HG02943 (cell line): ENCODE measurements at regions not wholly inside any gene's neighbourhood (a gene's known extent, or its start where the extent isn't known, plus 50 kb on each side); places are given as distances from the start of the nearest gene placed in this dataset.
A peak's percentile ranks its signal among the peaks of the same experiment; 100 is the strongest.

Experiments
- ATAC-seq: cut with Tn5 transposase; IDR thresholded peaks from one replicate; pipeline ENCODE4 v1.9.1; 2021; ENCODE audit warnings: mild to moderate bottlenecking, low read depth, moderate library complexity; ENCODE audit not compliant: unreplicated experiment

- ATAC-seq, result no peak
These were observed 149.1 kb upstream of the MGAT5 start for GRCh38 chr2:134104754-134105153.

- ATAC-seq, result no peak
These were observed 146.5 kb upstream of the MGAT5 start for GRCh38 chr2:134107402-134107801.

GRCh38 chr2:134108113-134108512 is 145.8 kb upstream of the MGAT5 start:
- no peak for ATAC-seq

- ATAC-seq, result no peak
These were observed 144.6 kb upstream of the MGAT5 start for GRCh38 chr2:134109246-134109645.

- ATAC-seq, result no peak
These were observed 144.1 kb upstream of the MGAT5 start for GRCh38 chr2:134109725-134110124.

- ATAC-seq, result no peak
These were observed 143.3 kb upstream of the MGAT5 start for GRCh38 chr2:134110532-134110931.

GRCh38 chr2:134117676-134118075 is 136.2 kb upstream of the MGAT5 start:
- no peak for ATAC-seq

- ATAC-seq, result peak; percentile 40
These were observed 135.4 kb upstream of the MGAT5 start for GRCh38 chr2:134118279-134119116.

GRCh38 chr2:134119117-134119712 is 134.7 kb upstream of the MGAT5 start:
- ATAC-seq, result peak; percentile 11

- peak; percentile 60 for ATAC-seq
These were observed 134.0 kb upstream of the MGAT5 start for GRCh38 chr2:134119713-134120405.

- ATAC-seq, result no peak
These were observed 133.5 kb upstream of the MGAT5 start for GRCh38 chr2:134120406-134120732.

GRCh38 chr2:134120733-134121630 is 132.9 kb upstream of the MGAT5 start:
- ATAC-seq, result peak; percentile 39

- ATAC-seq, result no peak
These were observed 131.3 kb upstream of the MGAT5 start for GRCh38 chr2:134122610-134123009.

GRCh38 chr2:134123332-134123731 is 130.5 kb upstream of the MGAT5 start:
- no peak for ATAC-seq

- no peak for ATAC-seq
These were observed 129.7 kb upstream of the MGAT5 start for GRCh38 chr2:134124047-134124753.

- no peak for ATAC-seq
These were observed 126.4 kb upstream of the MGAT5 start for GRCh38 chr2:134127496-134127895.

GRCh38 chr2:134128746-134129145 is 125.1 kb upstream of the MGAT5 start:
- no peak for ATAC-seq

GRCh38 chr2:134129900-134130537 is 123.9 kb upstream of the MGAT5 start:
- ATAC-seq, result no peak

- ATAC-seq, result no peak
These were observed 122.0 kb upstream of the MGAT5 start for GRCh38 chr2:134131681-134132489.
